Epidermal melanocyte (primary cell): ENCODE measurements at regions not wholly inside any gene's neighbourhood (a gene's known extent, or its start where the extent isn't known, plus 50 kb on each side); places are given as distances from the start of the nearest gene placed in this dataset.
A peak's percentile ranks its signal among the peaks of the same experiment; 100 is the strongest.

Experiments used
- DNase-seq: peaks from one replicate; pipeline ENCODE4 v3.0.0; 2011; ENCODE audit warnings: low spot score; ENCODE audit not compliant: insufficient read length

DNA sequence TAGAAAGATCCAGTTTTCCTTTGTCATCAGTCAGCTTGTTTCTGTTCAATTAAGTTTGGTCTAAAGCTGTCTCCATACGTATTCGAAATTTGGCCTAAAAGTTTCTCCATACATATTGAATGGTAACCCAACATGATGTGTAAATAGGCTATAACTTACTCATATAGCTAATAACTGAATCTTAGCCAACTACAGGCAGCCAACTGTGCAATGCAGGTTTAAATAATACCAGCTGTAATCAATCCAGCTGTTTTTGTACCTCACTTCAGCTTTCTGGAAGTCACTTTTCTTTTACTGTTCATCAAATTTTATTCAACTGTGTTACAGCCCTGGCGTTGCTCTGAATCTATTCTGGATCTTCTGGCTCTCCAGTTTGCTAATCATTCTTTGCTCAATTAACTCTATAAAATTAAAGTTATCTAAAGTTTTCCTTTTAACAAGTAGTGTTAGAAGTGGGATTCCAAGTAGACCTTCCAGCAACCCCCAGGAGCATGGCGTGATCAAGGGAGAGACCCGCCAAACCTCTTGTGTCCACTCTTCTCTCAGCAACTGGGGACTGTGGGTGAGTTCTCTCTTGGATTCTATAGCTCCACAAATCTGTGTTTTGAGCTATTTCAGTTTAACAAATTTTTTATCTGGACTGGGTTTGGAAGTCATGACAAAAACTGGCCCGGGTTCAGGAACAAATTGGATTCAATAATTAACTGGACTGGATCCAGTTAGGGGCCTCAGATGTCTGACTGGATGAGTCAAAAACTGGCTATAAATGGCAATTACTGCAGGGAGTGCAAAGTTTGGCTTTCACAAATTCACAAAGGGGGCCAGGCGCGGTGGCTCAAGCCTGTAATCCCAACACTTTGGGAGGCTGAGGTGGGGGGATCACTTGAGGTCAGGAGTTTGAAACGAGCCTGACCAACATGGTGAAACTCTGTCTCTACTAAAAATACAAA, 329.7 kb upstream of the ST6GAL2 start:
- no peak for DNase-seq

DNA sequence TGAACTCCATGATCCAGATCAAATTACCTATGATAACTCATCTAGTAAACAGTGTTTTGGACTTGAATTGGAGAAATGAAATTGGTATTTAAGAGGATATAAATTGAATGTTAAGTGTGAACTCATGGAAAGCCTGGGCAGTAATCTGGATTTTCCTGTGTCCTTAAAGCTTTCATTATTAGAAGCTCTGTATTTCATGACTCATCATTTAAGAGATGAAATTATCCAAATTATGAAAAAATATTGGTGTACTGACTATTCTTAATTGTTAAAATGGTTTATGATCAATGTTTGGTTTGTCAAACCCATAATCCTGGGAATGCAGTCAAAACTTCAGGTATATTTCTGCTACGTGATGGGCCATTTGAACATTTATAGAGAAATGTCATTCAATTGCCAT, 332.2 kb upstream of the ST6GAL2 start:
- DNase-seq = no peak

DNA sequence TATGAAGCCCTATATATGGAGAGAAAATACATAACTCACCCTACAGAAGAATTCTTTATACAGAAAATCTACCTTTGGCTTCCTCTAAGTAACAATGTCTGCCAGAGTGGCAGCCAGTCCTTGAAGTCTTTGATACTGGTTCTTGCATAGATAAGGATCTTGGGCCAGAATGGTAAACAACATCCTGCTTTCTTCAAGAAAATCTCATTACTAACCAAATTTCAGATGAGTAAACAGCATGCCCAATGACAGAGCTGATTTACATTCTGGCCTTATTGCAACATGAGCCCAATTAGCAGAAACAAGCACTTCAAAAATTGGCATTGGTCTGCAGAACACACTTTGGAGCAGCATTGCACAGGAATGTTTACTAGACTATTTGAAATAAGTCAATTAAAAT, 336.5 kb upstream of the ST6GAL2 start:
- DNase-seq = no peak

DNA sequence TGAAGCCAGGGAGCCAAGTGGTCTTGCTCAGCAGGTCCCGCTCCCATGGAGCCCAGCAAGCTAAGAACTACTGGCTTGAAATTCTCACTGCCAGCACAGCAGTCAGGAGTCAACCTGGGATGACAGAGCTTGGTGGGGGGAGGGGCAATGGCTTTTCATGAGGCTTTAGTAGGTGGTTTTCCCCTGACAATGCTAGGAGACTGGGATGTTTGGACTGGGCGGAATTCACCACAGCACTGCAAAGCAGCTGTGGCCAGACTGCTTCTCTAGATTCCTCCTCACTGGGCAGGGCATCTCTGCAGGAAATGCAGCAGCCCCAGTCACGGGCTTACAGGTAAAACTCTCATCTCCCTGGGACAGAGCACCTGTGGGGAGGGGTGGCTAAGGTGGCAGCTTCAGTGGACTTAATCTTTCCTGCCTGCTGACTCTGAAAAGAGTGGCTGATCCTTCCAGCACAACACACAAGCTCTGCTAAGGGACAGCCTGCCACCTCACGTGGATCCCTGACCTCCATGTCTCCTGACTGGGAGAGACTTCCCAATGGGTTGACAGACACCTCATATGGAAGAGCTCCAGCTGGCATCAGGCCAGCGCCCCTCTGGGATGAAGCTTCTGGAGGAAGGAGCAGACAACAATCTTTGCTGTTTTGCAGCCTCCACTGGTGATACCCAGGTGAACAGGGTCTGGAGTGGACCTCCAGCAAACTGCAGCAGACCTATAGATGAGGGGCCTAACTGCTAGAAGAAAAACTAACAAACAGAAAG, 349.7 kb upstream of the ST6GAL2 start:
- DNase-seq = no peak

- DNase-seq = no peak
These were observed 356.8 kb upstream of the ST6GAL2 start for GRCh38 chr2:107242811-107243210.

DNA sequence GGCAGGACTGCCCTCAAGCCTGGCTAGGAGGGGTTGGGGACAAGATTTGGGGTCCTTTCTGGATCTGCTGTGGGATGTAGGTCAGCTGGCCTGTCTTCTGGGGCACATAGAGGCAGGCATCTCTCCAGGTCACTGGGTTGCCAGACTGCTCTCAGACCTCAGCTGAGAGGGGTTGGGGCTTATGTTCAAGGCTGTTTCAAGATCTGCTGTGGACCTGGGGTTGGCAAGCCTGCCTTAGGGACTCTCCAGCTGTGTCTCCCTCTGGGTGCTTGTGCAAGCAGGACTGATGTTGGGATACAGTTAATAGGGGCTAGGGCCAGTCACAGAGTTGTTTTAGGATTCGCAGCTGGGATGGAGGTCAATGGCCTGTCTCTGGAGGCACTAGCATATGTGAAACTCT, 363.0 kb upstream of the ST6GAL2 start:
- DNase-seq = no peak

DNA sequence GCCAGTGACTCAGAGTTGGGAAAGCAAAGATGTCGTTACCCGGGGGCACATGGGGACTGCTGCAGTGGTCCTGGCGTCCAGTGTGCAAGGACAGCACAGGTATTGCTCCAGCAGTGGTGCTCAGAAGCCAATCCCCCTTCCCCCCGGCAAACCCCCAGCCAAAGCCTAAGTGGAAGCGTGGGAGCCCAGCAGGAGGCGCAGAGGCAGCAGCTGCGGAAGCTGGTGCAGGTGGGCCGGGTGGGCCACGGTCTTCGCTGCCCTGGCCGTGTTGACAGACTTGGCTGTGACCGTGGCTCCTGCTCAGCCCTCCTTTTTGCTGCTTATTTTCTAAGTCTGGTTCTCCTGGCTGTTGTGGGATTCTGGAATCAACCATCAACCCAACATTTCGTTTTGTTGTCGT, 369.8 kb upstream of the ST6GAL2 start:
- DNase-seq = no peak

- no peak for DNase-seq
These were observed 372.8 kb upstream of the ST6GAL2 start for GRCh38 chr2:107258531-107259407.

DNA sequence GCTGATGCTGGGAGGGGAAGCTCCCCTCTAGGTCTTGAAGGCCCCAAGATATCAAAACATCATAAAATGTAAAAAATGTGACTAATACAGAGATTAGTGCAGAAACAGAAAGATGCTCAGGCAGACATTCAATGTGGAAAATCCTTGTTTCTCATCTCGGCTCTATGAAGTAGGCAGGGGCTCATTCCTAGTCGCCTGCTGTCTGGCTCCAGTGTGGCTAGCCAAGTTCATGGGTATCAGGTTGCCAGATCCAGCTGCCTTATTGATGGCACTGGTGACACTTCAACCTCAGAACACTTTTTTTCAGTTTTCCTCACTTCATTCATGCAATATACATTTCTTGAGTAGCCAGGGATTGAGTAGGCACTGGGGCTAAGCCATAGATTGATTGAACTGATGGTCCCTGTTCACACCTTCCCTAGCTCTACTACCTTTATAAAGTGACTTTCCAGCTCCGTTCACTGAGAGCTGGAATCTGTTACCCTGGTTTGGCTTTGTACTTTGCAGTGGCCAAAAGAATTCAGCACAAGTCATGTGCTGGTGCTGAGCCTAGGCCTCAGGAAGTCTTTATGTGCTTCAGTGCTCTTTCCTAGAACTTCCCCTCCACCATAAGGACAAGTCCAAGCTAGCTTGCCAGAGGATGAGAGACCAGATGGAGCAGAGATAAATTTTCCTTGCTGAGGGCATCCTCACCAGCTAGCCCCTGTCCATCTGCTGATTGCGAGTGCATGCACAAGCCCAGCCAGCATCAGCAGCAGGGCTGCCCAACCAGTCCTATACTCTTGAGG, 373.6 kb upstream of the ST6GAL2 start:
- no peak for DNase-seq

GRCh38 chr2:107263628-107264027, 377.7 kb upstream of the ST6GAL2 start:
- DNase-seq = no peak

- DNase-seq = no peak
These were observed 378.2 kb upstream of the ST6GAL2 start for GRCh38 chr2:107264184-107264583.

DNA sequence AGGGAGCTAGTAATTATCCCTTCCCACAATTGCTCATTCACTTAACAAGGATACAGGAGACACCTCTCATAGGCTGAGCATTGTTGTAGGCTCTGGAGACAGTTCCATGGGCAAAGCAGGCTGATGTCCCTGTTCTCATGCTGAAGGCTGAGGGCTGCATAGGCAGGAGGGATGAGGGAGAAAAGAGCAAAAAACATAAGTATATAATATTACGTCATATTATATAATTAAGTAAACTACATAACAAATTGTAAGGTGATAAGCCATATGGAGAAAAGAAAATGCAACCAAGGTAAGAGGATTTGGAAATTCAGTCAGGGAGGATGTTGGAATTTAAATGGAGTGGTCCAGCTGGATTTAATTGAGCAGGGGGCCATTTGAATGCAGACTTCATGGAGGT, 380.6 kb upstream of the ST6GAL2 start:
- no peak for DNase-seq

GRCh38 chr2:107267086-107267485, 381.1 kb upstream of the ST6GAL2 start:
- no peak for DNase-seq

DNA sequence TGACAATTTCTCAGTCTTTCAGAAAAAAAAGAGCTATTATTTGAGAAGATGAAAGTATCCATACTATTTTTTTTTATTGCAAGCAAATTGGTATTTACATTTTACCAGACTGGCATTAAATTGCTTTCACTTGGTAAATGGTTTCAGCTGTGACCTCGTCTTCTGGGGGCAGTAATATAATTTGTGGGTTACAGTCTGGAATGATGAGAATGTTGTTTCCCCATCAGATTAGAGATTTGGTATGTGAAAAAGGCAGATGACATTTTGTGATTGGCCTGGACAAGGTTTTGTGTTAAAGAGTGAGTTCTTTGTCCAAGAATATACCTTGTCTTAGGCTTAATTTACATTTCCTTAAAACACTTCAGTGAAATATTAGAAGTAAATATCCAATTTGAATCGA, 390.1 kb upstream of the ST6GAL2 start:
- DNase-seq = no peak

DNA sequence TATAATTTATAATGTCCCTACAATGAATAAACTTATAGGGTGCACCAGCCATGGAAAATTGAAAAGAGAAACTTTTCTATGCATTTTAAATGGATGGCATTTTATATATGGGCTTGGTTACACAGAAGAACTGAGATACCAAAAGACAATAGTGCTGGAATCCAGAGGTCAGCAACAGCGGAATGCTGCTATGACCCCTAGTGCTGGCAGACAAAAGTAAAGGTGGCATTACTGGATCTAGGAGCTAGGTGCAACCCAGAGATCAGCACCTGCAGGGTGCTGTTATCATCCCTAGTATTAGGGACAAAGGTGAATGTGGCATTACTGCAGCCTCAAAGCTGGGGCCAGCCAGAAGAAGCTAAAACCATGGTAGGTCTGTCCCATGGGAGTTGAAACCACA, 392.7 kb upstream of the ST6GAL2 start:
- DNase-seq = no peak

DNA sequence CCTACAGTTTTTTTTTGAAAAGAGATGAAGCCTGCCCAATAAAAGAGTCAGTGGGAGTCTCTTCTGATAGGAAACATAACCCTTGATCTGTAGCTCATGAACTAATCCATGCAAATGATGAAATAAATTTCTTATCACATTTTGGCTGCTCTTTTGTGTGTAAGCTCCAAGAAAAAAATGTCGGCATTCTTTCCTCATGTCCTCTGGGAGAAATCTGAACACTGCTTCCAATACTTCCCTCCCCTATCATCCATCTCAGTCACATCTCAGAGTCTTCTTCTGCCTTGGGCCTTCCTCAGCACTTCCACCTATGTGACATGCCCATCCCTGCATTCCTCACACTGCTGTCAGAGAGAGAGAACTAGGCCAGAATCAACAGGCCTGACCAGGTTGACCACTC, 395.7 kb upstream of the ST6GAL2 start:
- no peak for DNase-seq

- DNase-seq = no peak
These were observed 396.2 kb upstream of the ST6GAL2 start for GRCh38 chr2:107282135-107282534.

DNA sequence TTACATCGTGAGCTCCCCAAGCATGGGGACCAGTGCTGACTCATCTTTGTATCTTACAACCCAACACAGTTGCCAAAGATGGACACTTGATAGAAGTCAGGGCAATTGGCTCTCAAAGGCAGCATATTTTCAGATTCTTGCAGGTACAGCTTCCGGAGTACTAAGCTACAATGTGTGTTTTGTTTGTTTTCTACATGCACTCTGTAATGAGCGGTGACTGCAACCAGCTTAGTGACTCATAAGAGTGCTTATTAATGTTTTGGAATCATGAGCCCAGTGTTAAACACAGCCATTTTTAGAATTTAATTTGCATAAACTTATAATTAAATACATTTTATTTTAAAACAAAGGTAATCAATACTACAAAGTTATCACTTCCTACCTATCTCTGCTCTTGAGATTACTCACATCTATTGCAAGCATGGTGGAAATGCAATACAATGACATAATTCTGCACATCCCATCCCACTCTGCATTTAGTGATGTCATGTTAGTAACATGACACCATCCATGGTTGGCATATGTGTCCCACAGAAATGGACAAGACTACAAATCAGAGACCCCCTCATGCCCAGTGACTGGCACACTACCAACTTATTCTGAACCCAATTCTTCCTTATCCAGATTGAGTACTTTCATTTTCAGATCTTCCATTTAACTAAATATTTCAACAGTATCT, 399.8 kb upstream of the ST6GAL2 start:
- DNase-seq = no peak

- DNase-seq = no peak
These were observed 404.1 kb upstream of the ST6GAL2 start for GRCh38 chr2:107290041-107290440.

DNA sequence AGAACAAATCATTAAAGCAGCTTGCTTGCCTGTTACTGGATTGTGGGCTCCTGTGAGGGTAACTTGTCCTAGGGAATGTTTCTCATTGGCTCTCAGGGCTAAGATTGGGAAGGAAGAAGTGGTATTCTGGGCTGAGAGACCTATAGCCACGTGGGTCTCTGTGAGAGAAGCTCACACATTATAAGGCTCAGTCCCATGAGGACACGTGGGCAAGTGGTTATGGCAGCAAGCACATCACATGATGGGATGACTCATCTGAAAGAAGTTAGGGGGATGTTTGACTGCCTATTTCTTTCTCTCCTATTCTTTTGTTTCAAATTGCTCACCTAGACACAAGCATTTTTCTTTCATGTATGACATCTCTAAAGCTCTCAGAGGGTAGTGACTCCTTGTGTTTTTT, 418.0 kb upstream of the ST6GAL2 start:
- peak; percentile 19 for DNase-seq
